ENCODE measurements at regions not wholly inside any gene's neighbourhood (a gene's known extent, or its start where the extent isn't known, plus 50 kb on each side); places are given as distances from the start of the nearest gene placed in this dataset.

GRCh38 chr3:76561494-76562236 lies 478.2 kb upstream of the ROBO2 start:
- TF ChIP-seq TAF1 (IDR thresholded peaks at IDR 0.05; ENCODE audit: low read depth) (no peak), TEAD4 (IDR thresholded peaks at IDR 0.05) (no peak), TCF12 (IDR thresholded peaks at IDR 0.05; ENCODE audit: low read depth) (no peak), CEBPB (IDR thresholded peaks at IDR 0.05) (no peak), FOXM1 (IDR thresholded peaks at IDR 0.05; ENCODE audit: borderline replicate concordance, low read depth) (no peak), YY1 (IDR thresholded peaks at IDR 0.05; ENCODE audit: low read depth) (no peak), EGR1 (IDR thresholded peaks at IDR 0.05) (no peak), RAD21 (IDR thresholded peaks at IDR 0.05; ENCODE audit: low read depth) (no peak), CREB1 (IDR thresholded peaks at IDR 0.05; ENCODE audit: low read depth) (no peak), ZBTB7A (IDR thresholded peaks at IDR 0.05; ENCODE audit: low read depth) (no peak), NFIC (IDR thresholded peaks at IDR 0.05) (no peak), REST (IDR thresholded peaks at IDR 0.05; ENCODE audit: low read depth) (no peak), EP300 (IDR thresholded peaks at IDR 0.05; ENCODE audit: borderline replicate concordance) (no peak), USF1 (IDR thresholded peaks at IDR 0.05) (no peak)
- TF ChIP-seq, protein P1, sequence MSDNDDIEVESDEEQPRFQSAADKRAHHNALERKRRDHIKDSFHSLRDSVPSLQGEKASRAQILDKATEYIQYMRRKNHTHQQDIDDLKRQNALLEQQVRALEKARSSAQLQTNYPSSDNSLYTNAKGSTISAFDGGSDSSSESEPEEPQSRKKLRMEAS (IDR thresholded peaks at IDR 0.05), result no peak

GRCh38 chr3:76565496-76566210 lies 474.2 kb upstream of the ROBO2 start:
- TF ChIP-seq TEAD4 (IDR thresholded peaks at IDR 0.05), result no peak
- TF ChIP-seq NFIC (IDR thresholded peaks at IDR 0.05), result no peak
- TF ChIP-seq EP300 (IDR thresholded peaks at IDR 0.05; ENCODE audit: borderline replicate concordance), result no peak
- no peak for TF ChIP-seq YY1 (IDR thresholded peaks at IDR 0.05; ENCODE audit: low read depth)
- TF ChIP-seq TAF1 (IDR thresholded peaks at IDR 0.05; ENCODE audit: low read depth), result no peak
- no peak for TF ChIP-seq ZBTB7A (IDR thresholded peaks at IDR 0.05; ENCODE audit: low read depth)
- no peak for TF ChIP-seq REST (IDR thresholded peaks at IDR 0.05; ENCODE audit: low read depth)
- TF ChIP-seq USF1 (IDR thresholded peaks at IDR 0.05), result no peak

DNA sequence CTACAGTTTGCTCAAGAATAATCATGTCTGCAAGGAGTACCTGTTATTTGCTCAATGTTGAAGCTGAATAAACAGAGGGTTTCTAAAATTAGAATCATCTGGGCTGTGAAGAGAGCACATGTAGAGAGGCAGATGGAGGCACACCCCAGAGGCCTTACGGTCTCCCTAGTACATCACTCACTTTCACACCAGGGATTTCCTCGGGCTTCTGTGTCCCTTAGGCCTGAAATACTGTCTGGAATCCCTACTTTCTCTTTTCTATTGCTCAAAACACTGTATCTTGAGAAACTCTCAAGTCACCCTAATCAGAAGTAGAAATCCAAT lies 473.7 kb upstream of the ROBO2 start:
- no peak for TF ChIP-seq USF1 (IDR thresholded peaks at IDR 0.05)
- TF ChIP-seq YY1 (IDR thresholded peaks at IDR 0.05; ENCODE audit: low read depth), result no peak
- no peak for TF ChIP-seq EP300 (IDR thresholded peaks at IDR 0.05; ENCODE audit: borderline replicate concordance)
- TF ChIP-seq CREB1 (IDR thresholded peaks at IDR 0.05; ENCODE audit: low read depth), result no peak
- no peak for TF ChIP-seq ZBTB7A (IDR thresholded peaks at IDR 0.05; ENCODE audit: low read depth)
- TF ChIP-seq TEAD4 (IDR thresholded peaks at IDR 0.05), result no peak
- no peak for TF ChIP-seq TCF12 (IDR thresholded peaks at IDR 0.05; ENCODE audit: low read depth)
- TF ChIP-seq, protein P1 (IDR thresholded peaks at IDR 0.05), result no peak
- TF ChIP-seq NFIC (IDR thresholded peaks at IDR 0.05), result no peak
- no peak for TF ChIP-seq REST (IDR thresholded peaks at IDR 0.05; ENCODE audit: low read depth)
- no peak for TF ChIP-seq CEBPB (IDR thresholded peaks at IDR 0.05)
- TF ChIP-seq TAF1 (IDR thresholded peaks at IDR 0.05; ENCODE audit: low read depth), result no peak
- TF ChIP-seq EGR1 (IDR thresholded peaks at IDR 0.05), result no peak
- no peak for TF ChIP-seq RAD21 (IDR thresholded peaks at IDR 0.05; ENCODE audit: low read depth)
- no peak for TF ChIP-seq FOXM1 (IDR thresholded peaks at IDR 0.05; ENCODE audit: borderline replicate concordance, low read depth)
